GM21619 (cell line): ENCODE measurements at regions not wholly inside any gene's neighbourhood (a gene's known extent, or its start where the extent isn't known, plus 50 kb on each side); places are given as distances from the start of the nearest gene placed in this dataset.
"Not testable (repeated sequence)": the region's sequence is repeated elsewhere in the genome, so short reads cannot be mapped to it uniquely, and the experiment has no call there.

ENCODE experiments used
- ATAC-seq: cut with Tn5 transposase; IDR thresholded peaks from one replicate; pipeline ENCODE4 v1.9.1; 2021; ENCODE audit not compliant: unreplicated experiment

DNA sequence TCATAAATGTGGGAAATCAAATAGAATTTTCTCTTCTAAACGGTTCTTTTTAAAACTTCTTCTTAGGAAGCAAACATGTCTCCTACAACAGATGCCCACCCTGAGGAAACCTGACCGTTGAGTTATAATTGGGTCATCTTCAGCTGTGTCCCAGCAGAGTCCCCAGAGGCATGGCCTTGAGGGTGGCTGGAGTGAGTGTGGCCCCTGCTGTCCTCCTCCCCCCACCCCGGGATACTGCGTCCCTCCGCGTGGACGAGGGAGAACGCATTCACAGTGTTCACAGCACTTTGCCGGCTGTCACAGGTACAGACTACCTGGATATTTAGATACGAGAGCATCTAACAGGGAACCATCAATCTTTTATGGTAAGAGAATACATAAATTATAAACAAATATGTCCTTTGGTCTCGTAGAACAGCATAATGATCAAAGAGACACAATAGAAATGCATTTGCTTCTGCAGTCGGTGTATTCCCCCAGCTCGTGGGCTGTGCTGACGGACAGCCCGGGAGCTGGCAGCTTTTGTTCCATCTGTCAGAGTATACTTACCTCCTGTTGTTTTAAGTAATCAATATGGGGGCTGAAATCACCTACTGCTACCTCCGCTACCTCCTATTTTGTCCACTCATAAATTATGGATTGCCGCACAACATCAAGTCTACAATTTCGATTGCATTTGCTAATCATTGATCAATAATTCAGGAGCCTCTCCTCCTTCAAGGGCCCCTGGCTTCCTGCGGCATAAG, 214.7 kb downstream of the IRX2 start:
- no peak for ATAC-seq

DNA sequence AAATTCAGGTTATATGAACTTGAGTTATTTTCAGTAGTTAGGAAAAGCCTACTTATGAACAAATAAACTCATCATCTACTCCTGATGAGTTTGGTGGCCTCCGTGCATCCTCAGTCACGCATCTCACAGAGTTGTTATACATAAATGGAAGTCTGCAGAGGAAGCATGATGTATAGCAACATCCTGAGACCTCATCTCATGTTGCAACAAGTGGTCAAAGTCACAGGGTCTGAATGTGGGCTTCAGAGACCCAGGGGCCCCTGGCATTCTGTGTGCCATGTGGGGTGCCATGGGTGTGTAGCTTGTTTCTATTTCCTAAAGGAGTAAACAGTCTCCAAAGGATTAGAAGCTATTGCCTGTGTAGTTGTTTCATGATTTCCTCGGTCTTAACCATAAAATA, 216.5 kb downstream of the IRX2 start:
- no peak for ATAC-seq

DNA sequence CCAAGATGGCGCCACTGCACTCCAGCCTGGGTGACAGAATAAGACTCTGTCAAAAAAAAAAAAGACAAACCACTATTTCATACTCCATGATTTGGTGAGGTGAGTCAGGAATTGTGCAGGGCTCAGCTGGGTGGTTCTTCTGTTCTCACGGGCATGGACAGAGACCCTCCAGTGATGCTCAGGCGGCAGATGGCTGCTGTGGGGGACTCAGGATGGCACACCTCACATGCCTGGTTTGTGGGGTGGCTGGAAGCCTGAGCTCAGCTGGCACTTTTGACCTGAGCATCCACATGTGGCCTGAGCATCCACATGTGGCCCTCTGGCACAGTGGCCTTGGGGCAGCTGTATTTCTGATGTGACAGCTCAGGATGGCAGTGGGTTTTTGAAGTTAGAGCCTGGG, 217.2 kb downstream of the IRX2 start:
- no peak for ATAC-seq

DNA sequence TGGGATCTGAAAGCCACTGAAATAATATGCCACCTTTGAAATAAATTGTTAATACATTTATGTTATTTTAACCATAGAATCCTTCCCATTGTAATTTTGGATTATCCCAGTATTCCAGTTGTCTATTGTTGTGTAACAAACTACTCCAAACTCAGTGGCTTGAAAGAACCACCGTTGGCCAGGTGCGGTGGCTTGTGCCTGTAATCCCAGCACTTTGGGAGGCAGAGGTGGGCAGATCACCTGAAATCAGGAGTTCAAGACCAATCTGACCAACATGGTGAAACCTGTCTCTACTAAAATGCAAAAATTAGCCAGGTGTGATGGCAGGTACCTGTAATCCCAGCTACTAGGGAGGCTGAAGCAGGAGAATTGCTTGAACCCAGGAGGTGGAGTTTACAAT, 217.6 kb downstream of the IRX2 start:
- ATAC-seq, result not testable (repeated sequence)

DNA sequence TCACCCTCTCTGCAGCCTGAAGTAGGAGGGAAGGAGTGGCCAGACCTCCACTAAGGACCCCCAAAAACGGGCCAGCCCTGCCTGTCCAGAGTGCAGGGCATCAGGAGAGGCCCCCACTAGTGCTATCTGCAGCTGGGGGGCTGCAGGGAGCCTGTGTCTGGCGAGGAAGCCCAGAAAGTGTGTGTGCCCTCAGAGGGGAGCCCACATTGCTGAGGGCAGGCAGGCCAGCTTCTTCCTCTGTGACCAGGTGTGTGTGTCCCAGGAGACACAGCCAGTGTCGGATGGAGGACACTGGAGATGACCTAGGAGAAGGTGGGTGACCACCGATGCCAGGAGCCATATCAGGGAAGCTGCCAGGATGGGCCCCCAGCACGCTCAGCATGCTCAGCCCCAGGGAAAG, 218.7 kb downstream of the IRX2 start:
- no peak for ATAC-seq

DNA sequence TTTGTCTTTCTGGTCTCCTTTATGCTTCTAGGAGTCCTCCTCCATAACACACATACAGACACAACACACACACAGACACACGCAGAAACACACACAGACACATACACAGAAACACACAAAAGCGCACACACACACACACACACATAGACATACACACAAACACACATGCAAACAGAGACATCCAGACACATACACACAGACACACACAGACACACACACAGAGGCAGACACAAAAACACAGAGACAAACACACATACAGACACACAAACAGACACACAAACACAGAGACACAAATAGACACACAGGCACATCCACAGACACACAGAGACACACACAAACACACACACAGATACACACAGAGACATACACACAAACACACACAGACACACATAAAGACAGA, 220.2 kb downstream of the IRX2 start:
- no peak for ATAC-seq

DNA sequence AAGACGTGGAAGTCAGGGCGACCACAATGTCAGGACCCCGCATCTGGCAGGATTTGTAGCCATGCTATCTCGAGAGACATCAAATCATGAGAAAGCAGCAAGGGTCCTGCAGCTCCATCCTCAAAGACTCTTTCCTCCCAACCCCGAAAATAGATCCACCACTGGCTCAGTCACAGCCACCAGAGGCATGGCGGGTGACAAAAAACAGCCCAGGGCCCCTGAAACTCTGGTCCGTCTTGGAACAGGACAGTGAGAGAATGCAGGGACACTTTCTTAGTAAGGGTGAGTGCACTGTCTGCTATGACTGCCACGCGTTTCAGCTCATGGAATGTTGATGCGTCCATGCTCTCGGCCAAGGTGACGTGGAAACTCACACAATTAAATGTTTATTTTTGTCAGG, 220.9 kb downstream of the IRX2 start:
- ATAC-seq, result no peak

DNA sequence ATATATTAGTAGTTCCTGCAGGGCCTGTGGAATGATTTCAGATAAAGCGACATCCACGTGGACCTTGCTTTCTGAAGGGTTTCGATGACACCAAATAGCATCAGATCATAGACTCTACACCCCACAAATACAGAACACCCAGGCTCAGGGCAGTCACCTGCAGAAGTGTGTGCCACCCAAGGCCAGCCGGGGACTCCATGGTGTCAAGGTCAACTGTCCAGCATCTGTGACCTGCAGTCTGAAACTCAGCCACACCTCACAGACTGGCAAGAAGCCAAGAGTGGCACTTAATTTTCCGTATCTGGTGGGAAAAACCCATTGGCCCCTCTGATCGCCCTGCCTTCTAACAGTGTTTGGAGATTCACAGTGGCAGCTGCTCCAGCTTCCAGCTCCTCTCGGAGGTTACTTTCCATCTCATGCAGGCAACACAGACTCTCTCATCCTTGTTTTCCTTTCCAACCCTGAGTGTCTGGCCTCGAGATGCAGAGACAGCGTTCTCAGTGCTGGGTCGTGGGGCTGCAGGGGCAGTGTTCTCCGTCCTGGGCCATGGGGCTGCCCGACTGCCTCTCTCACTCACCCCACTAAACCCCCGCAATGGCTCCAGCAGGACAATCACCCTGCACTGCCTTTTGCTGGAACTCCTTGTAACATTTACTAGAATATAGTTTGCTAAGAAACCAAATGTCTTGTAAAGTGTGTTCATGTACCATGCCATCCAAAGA, 221.9 kb downstream of the IRX2 start:
- no peak for ATAC-seq

DNA sequence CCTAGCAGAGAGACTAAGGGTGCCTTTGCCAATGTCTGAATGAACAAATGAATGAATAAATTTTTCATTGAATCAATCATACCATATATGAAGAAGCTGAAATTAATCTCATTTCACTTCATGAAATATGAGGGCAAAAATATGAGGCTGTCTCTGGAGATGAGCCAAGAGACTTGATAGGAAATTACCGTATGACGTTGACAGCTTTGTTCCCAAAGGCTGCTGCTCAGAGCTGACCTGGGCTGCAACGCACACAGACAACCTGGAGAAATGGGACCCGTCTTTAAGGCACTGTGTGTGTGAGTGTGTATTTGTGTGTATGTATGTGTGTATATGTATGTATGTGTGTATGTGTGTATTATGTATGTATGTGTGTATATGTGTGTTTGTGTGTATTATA, 226.1 kb downstream of the IRX2 start:
- ATAC-seq, result no peak

DNA sequence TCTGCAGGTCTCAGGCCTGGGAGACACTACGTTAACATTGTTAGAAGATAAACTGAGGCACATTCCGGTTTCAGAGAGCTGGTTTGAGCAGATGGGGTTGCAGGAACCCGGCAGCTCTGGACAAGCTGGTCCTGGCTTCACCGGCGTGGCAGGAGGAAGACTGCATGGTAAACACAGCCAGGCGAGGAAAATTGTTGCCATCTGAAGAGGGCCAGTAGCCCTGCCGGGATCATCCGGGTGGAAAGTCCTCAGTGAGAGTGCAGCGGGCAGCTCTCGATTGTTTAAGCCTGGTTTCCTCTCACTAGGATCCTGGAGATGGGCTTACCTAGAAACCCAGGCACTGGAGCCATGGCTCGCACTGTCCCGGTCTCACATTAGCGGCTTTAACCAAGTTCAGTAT, 226.9 kb downstream of the IRX2 start:
- no peak for ATAC-seq

DNA sequence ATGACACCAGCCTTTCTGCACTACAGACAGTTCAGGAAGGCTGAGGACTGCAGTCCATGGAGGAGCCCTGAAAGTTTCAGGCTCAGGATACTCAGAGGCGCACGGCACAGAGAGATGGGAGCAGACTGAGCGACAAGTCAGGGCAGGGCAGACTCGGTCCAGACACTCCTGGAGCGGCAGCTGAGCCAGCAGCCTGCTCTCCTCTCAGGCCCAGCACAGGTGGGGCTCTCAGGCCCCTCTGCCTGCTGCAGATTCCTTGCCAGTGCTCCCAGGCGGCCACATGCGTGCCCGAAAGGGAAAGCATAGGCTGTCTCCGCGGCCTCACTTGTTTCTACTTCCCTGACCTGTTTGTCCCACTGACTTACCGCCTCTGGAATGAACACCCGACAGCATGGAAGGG, 228.3 kb downstream of the IRX2 start:
- ATAC-seq, result no peak

DNA sequence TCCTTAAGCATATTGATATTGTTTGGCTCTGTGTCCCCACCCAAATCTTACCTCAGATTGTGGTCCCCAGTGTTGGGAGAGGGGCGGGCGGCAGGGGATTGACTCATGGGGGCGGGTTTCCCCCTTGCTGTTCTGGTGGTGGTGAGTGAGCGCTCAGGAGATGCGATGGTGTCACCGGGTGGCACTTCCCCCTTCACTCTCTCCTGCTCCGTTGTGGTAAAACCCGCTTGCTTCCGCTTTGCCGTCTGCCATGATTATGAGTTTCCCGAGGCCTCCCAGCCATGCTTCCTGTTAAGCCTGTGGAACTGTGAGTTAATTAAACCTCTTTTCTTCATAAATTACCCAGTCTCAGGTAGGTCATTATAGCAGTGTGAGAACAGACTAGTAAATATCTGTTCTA, 229.1 kb downstream of the IRX2 start:
- no peak for ATAC-seq

DNA sequence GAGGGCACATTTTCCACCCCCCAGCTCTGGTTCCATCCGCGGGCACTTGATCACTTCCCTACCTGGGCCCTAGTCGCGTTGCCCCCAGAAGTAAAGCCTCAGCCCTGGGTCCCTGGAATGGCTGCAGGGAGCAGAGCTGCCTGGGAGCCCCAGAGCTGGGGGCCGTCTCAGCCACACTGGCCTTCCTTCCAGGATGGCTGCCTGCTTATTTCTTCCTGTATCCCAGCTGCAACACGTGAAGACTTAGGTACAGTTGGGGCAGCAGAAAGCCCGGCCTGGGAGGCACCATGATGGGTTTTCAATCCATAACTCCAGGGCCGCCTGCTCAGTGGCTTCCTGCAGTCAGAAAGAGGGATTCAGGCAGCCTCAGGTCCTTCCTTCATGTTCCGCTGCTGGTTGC, 232.3 kb downstream of the IRX2 start:
- no peak for ATAC-seq

DNA sequence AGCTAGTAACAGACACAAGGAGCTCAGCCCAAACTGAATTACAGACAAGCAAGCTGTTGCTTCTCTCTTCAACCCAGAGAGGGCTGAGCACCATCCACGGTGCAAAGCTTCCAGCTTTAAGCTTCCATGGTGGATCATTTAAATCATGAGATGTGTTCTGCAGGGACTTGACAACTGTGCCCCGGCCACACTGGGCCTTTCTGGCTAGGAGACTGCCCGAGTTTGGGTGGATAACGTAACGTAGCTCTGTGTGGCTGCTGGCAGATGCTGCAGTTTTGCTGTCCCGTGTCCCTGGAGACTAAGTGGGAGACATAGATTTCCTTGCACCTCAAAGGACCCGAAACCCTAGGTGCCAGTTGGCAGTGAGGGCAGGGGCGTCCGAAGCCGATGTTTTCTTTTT, 234.0 kb downstream of the IRX2 start:
- ATAC-seq, result no peak

DNA sequence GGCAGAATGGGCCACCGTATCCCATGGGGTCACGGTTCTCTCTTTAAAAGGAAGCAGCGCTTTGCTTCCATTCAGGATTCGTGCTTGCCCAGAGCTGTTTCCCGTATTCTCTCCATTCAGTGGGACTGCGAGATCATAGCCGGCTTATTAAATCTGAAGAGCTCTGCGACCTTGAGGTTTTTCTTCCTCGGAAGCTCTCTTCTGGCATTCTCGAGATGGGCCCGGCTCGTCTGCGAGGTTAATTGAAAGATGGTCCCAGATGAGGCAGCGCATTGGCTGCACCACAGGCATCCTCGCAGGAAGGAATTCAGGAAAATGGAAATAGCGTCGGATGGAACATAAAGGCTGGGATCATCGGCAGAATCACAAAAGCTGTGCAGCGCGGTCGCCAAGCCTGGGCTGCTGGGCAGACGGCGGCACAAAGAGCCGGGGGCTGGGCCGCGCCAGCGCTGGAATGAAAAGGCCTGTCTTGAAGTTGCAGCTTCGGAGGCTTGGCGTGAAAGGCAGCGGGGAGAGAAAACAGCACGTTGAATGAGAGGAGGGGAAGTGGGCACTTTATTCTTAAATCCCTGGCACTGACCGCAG, 236.2 kb downstream of the IRX2 start:
- no peak for ATAC-seq

DNA sequence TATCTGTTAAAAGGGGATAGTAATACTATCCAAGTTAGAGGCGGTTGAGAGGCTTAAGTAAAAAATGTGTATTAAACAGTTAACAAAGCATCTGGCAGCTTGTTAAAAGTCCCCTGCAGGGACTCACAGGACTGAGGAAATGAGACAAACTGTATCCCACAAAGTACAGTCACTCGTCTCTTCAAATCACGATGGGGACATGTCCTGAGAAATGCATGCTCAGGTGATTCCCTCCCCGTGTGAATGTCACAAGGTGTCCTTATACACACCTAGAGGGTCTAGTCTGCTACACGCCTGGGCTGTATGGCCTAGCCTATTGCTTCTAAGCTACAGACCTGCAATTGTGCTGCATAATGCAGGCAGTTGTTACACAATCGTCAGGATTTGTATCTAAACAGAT, 237.0 kb downstream of the IRX2 start:
- no peak for ATAC-seq

DNA sequence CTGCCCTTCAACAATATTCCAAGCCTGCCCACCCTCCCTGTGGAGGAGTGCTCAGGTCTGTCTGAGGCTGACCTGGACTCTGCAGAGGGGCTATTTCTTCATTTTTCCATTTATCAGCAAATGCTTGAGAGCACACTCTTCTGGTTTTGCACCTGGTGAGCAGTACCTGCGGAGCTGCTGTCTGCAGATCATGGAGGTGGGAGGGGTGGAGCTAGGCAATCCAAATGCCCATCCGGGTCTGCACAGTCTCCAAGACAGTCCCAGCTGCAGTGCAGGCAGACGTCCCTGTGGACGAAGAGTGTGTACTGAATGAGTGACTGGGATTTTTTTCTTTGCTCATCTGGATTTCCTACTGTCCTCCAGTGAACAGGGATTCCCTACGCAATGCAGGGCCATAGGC, 239.8 kb downstream of the IRX2 start:
- no peak for ATAC-seq

DNA sequence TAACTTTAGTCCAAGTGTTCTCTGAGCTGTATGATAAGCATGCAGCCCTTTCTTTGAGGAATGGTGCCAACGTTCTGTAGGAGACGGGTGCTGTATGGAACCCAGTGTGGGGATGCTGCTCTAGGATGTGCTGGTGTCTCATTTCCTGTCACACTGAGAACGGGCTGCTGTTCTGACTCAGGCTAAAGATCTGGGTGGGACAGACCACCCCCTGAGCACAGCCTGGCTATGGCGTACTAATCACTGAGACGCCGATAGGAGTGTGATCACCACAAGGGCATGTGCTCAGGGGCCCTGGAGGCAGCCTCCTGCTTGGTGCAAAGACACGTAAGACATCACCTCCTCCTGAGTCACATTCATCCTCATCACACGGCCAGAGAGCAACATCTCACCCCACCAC, 240.4 kb downstream of the IRX2 start:
- ATAC-seq, result no peak

DNA sequence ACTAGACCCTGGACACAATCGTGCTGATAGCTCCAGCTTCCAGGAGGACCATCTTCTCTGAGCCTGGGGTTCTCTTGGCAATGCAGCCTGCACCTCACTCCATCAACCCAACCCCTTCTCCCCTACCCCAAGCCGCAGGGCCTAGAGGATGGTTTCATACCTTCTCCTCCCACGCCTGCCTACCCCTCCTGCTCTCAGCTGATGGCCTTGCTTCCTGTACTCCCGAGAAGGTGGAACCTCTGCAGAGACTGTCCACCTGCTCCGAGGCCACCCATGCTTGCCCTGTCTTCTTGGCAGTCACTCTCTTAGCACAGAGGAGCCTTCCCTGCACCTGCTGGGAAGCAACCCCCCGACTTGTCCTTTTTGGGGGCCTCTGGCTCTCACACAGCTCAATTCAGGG, 241.9 kb downstream of the IRX2 start:
- ATAC-seq, result no peak

DNA sequence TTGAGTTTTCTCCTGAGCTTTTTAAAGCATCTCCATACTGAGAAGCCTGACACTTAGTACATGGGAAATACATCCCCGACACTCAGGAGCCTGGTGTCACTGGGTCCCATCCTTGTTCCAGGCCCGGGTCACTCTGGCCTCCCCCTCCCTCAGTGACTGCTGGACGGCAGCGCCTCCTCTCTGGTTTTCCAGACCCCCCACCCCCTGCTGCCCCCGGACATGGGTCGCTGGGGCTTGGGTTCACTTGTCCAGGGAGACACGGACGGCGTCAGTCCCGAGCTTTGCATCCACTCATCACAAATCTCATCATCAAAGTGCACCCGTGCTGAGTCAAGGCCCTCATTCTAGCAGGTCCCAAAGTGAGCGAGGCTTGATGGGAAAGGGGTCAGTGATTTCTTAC, 243.0 kb downstream of the IRX2 start:
- ATAC-seq, result no peak

DNA sequence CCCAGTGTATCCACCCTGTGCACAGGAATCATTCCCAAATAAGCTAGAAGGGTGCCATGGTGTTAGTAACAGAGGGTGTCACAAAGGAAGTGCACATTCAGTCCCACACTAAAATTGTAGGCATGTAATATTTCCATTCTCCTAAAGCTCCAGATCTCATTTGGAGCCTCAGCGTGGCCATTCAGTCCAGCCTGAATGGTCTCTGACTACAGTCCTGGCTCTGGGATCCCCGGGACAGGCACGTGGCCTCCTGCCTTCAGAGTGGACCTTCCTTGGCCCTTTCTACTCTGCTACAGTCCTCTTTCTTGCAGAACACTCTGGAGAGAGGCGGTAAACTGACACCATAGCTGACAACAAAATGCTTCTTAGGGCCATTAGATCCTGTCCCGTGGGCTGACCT, 243.9 kb downstream of the IRX2 start:
- ATAC-seq, result no peak

DNA sequence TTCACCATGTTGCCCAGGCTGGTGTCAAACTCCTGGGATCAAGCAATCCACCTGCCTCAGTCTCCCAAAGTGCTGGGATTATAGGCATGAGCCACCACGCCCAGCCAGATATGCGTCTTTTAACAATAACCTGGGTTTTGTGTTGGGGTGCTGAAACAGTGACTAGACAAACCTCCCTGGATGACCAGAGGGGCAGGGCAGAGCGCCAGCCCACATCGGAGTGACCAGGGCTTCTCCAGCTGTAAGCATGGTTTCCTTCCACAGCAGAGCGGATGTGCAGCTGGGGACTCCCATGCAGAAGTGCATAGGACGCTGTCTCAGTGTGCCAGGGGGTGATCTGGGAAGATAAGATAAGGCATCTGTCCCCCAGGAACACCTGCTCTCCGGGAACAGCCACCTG, 244.9 kb downstream of the IRX2 start:
- ATAC-seq, result no peak

DNA sequence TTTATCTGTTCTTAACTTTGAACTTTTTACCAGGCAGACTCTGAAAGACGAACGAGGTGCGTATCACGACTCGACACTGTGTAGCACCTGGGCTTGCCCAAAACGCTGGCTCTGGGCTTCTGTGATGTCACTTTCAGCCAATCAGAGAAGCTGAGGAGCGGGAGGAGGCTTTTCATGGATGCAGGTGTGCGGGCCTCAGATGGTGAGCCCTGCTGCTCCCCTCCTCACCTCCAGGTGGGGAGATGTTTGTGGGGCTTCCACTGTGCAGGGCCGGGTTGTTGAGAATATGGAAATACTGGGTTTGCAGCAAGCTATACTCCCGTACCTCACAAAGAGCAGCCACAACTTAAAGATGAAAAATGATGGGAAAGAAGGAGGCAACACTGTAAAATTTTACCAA, 246.3 kb downstream of the IRX2 start:
- ATAC-seq, result no peak
